Calu3 (cell line): ENCODE measurements at regions not wholly inside any gene's neighbourhood (a gene's known extent, or its start where the extent isn't known, plus 50 kb on each side); places are given as distances from the start of the nearest gene placed in this dataset.

Experiments
- BruUV-seq: library from RNA; stranded (reverse); fragments of 400-500 nt; replicated peaks from 2 replicates; lab custom pipeline; 2021; lab: Mats Ljungman, UMichigan
- CTCF ChIA-PET: fragments of 300-600 bp; sonication (Branson Sonifier 250); formaldehyde crosslinking; loops from one replicate; lab custom pipeline; 2022; ENCODE audit warnings: antibody characterized with exemption; lab: Charles Lee
- DNase-seq: peaks from one replicate; pipeline ENCODE4 v3.0.0; 2022
- H3K27ac Mint-ChIP-seq: one replicate; pipeline ENCODE4 v1.8.0; 2022; ENCODE audit warnings: mixed read lengths; ENCODE audit not compliant: unreplicated experiment
- H3K27me3 Mint-ChIP-seq: one replicate; pipeline ENCODE4 v1.8.0; 2022; ENCODE audit warnings: mixed read lengths; ENCODE audit not compliant: unreplicated experiment
- H3K36me3 Mint-ChIP-seq: one replicate; pipeline ENCODE4 v1.8.0; 2022; ENCODE audit warnings: mild to moderate bottlenecking, moderate library complexity, mixed read lengths; ENCODE audit not compliant: insufficient read depth, unreplicated experiment
- H3K4me1 Mint-ChIP-seq: one replicate; pipeline ENCODE4 v1.8.0; 2022; ENCODE audit warnings: mild to moderate bottlenecking, low read depth, mixed read lengths; ENCODE audit not compliant: unreplicated experiment
- H3K4me3 Mint-ChIP-seq: one replicate; pipeline ENCODE4 v1.8.0; 2022; ENCODE audit warnings: mild to moderate bottlenecking, low read depth, moderate library complexity, mixed read lengths; ENCODE audit not compliant: unreplicated experiment
- H3K9me3 Mint-ChIP-seq: one replicate; pipeline ENCODE4 v1.8.0; 2022; ENCODE audit warnings: low read depth, mixed read lengths; ENCODE audit not compliant: unreplicated experiment
- intact Hi-C: fragments of 100-400 bp; cut with micrococcal nuclease; formaldehyde crosslinking; loops from one replicate; pipeline ENCODE4 v1.10.0; 2022; ENCODE audit not compliant: unreplicated experiment
- TF ChIP-seq, protein P1 (sequence below): fragments of 200-600 bp; IDR thresholded peaks from one replicate; pipeline ENCODE4 v1.8.0; 2022; ENCODE audit warnings: antibody characterized with exemption; ENCODE audit not compliant: unreplicated experiment

DNA sequence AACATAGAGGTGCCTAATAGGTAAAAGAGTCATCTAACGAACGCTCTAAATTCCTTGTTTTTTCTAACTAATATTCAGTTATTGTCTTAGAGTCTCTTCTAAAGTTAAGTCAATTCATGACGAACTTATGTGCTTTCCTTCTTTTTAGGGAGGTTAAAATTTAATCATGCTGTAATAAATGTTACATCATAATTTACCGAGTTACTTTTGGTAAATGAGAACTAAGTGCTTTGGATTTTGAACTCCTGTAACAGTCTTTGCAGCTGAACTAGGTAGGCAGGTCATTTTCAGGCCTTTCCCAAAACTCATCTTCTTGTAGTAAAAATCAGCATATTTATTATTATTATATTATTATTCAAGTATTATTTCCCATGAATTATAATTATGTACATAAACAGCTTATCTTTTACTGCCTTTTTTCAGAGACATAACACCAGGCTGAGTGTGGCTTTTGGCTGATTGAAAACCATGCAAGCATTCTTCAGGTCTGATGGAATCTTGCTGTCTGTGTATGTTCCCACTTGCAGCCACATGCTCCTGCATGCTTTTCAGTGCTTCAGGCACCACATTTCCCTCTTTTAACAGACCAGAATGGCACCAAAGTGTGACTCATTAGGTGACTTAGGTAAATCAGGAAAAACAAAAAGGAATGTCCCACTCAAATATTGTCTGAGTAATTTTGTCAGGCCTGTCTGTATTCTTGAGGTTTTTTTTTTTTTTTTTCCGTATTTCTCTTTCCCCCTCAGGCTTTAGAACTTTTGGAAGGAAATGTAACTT, 81.0 kb upstream of the CD55 start:
- H3K36me3 Mint-ChIP-seq: peaks cover 11% of the 10 kb centered on the region
- H3K4me1 Mint-ChIP-seq: peaks cover 55% of the 10 kb centered on the region
- peak overlapping the region; percentile 97 for H3K27ac Mint-ChIP-seq
- BruUV-seq: TSS peak; percentile 77
- DNase-seq: peak; percentile 32
- intact Hi-C loops: loop anchor here (1.0 to 5.0 kb wide), 5 partner anchors 35 to 167 kb away; partner anchors contain the start of gene C4BPB
- peaks cover 6% of the 10 kb centered on the region for H3K9me3 Mint-ChIP-seq
- TF ChIP-seq, protein P1, sequence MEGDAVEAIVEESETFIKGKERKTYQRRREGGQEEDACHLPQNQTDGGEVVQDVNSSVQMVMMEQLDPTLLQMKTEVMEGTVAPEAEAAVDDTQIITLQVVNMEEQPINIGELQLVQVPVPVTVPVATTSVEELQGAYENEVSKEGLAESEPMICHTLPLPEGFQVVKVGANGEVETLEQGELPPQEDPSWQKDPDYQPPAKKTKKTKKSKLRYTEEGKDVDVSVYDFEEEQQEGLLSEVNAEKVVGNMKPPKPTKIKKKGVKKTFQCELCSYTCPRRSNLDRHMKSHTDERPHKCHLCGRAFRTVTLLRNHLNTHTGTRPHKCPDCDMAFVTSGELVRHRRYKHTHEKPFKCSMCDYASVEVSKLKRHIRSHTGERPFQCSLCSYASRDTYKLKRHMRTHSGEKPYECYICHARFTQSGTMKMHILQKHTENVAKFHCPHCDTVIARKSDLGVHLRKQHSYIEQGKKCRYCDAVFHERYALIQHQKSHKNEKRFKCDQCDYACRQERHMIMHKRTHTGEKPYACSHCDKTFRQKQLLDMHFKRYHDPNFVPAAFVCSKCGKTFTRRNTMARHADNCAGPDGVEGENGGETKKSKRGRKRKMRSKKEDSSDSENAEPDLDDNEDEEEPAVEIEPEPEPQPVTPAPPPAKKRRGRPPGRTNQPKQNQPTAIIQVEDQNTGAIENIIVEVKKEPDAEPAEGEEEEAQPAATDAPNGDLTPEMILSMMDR: no peak
- no peaks in the 10 kb centered on the region for H3K27me3 Mint-ChIP-seq
- CTCF ChIA-PET: no interaction called here
- peak overlapping the region; percentile 56 for H3K4me3 Mint-ChIP-seq

GRCh38 chr1:207241164-207241934, 80.1 kb upstream of the CD55 start:
- H3K4me1 Mint-ChIP-seq: peaks cover 63% of the 10 kb centered on the region
- CTCF ChIA-PET: no interaction called here
- peaks cover 11% of the 10 kb centered on the region for H3K36me3 Mint-ChIP-seq
- H3K27me3 Mint-ChIP-seq: no peaks in the 10 kb centered on the region
- H3K9me3 Mint-ChIP-seq: peaks cover 6% of the 10 kb centered on the region
- TF ChIP-seq, protein P1: no peak
- BruUV-seq: no TSS peak
- peak overlapping the region; percentile 97 for H3K27ac Mint-ChIP-seq
- intact Hi-C loops: loop anchor here (2.0 to 5.0 kb wide), 4 partner anchors 57 to 166 kb away; partner anchors contain the start of gene C4BPB
- peak overlapping the region; percentile 56 for H3K4me3 Mint-ChIP-seq
- peak; percentile 38 for DNase-seq

DNA sequence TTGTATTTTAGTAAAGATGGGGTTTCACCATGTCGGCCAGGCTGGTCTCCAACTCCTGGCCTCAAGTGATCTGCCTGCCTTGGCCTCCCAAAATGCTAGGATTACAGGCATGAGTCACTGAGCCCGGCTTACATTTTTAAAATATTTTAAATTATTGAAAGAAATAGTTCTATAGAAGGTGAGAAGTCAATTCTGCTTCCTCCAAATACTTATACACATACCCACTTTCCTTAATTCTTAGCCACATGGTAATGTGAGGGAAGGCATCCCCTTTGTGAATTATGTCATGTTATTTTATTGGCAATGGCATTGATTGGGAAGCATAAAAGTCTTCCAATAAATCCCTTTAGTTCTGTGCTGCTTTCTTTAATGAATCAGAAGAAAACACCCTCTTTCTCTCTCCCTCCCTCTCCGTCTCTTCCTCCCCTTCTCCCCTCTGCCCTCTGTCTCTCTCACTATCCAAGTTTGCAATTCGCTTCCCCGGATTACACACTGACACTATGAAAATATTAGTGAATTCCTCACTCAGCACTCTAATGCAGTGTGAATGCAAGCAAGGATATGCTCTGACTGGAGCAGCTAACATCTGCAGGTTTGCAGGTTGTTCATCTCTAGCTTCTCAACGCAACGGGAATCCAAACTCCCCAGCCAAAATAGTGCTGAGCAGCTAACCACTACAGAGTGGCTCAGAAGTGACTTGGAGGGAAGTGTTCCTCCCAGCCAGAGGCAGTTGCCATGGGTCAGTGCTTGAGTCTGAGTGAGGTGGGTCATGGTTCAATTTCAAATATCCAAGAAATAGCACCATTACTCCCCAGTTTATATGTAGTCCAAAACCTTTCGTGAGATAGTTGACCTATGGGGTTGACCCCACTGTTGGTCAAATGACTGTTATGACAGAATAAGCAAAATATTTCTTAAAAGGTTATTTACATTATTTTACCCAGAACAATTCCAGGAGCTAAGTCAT, 77.8 kb upstream of the CD55 start:
- no peak for DNase-seq
- TF ChIP-seq, protein P1: no peak
- Mint-ChIP-seq H3K9me3 (no peaks in the 10 kb centered on the region), H3K27ac (no peak overlapping the region), H3K36me3 (peaks cover 16% of the 10 kb centered on the region), H3K4me1 (peaks cover 87% of the 10 kb centered on the region), H3K4me3 (no peak overlapping the region), H3K27me3 (no peaks in the 10 kb centered on the region)
- CTCF ChIA-PET: interaction anchor here (0.6 kb wide), 2 partner anchors 310 to 349 kb away, joined by 3 to 4 read pairs; no protein-coding TSS in a partner anchor
- no TSS peak for BruUV-seq
- intact Hi-C loops: loop anchor here (5.0 kb wide), 2 partner anchors 156 to 164 kb away; partner anchors contain the start of gene C4BPB
